Bronchial epithelial cell (primary cell): ENCODE measurements at regions not wholly inside any gene's neighbourhood (a gene's known extent, or its start where the extent isn't known, plus 50 kb on each side); places are given as distances from the start of the nearest gene placed in this dataset.

Experiments
- DNase-seq: peaks from one replicate; pipeline ENCODE4 v3.0.0-alpha.2; 2010; ENCODE audit warnings: low read depth
- FAIRE-seq: peaks from 2 replicates; lab custom pipeline; 2011; peaks lifted over from hg19 to GRCh38; lab: Jason Lieb, UNC
- H3K27me3 ChIP-seq: 2 replicates; pipeline ENCODE4 v1.5.1; 2011; ENCODE audit warnings: low read length; ENCODE audit not compliant: control insufficient read depth, insufficient read depth
- H3K36me3 ChIP-seq: 2 replicates; pipeline ENCODE4 v1.5.1; 2011; ENCODE audit warnings: low read length; ENCODE audit not compliant: control insufficient read depth, insufficient read depth
- H3K4me3 ChIP-seq: 2 replicates; pipeline ENCODE4 v1.5.1; 2011; ENCODE audit warnings: mild to moderate bottlenecking, low read depth, low read length, control low read depth
- CTCF ChIP-seq: IDR thresholded peaks from 2 replicates; pipeline ENCODE4 v1.5.1; 2011; ENCODE audit warnings: mild to moderate bottlenecking, moderate library complexity, low read length, control low read depth, inconsistent platforms; ENCODE audit not compliant: insufficient read depth, severe bottlenecking

GRCh38 chr15:46304321-46304720, 669.5 kb downstream of the SQOR start:
- Histone ChIP-seq H3K27me3 (no peaks in the 10 kb centered on the region), H3K4me3 (no peak overlapping the region), H3K36me3 (no peaks in the 10 kb centered on the region)
- TF ChIP-seq CTCF: peak; percentile 25
- DNase-seq: no peak
- no peak for FAIRE-seq

GRCh38 chr15:46307746-46308145, 672.9 kb downstream of the SQOR start:
- FAIRE-seq (no peak), DNase-seq (no peak)
- no peaks in the 10 kb centered on the region for H3K36me3 ChIP-seq
- no peaks in the 10 kb centered on the region for H3K27me3 ChIP-seq
- no peak for TF ChIP-seq CTCF
- no peak overlapping the region for H3K4me3 ChIP-seq

GRCh38 chr15:46309914-46310313, 675.1 kb downstream of the SQOR start:
- Histone ChIP-seq H3K36me3 (no peaks in the 10 kb centered on the region), H3K27me3 (no peaks in the 10 kb centered on the region), H3K4me3 (no peak overlapping the region)
- FAIRE-seq: no peak
- TF ChIP-seq CTCF: no peak
- DNase-seq: no peak

GRCh38 chr15:46312133-46312740, 677.4 kb downstream of the SQOR start:
- H3K36me3 ChIP-seq: no peaks in the 10 kb centered on the region
- FAIRE-seq: peak; percentile 47
- DNase-seq: peak; percentile 60
- no peak overlapping the region for H3K4me3 ChIP-seq
- peak; percentile 82 for TF ChIP-seq CTCF
- H3K27me3 ChIP-seq: no peaks in the 10 kb centered on the region

- FAIRE-seq: no peak
- H3K4me3 ChIP-seq: no peak overlapping the region
Measured at GRCh38 chr15:46315434-46315833, 680.6 kb downstream of the SQOR start.

More at GRCh38 chr15:46315434-46315833, 680.6 kb downstream of the SQOR start:
- H3K36me3 ChIP-seq: no peaks in the 10 kb centered on the region
- no peak for DNase-seq
- no peak for TF ChIP-seq CTCF
- no peaks in the 10 kb centered on the region for H3K27me3 ChIP-seq
